Stimulated activated naive B cell treated with anti-CD40 and anti-IgM and Interleukin-4, amounts not matched to agents 10 μg/mL and 1 μg/mL and 100 μg/mL, for 72 hours (primary cell): ENCODE measurements at regions not wholly inside any gene's neighbourhood (a gene's known extent, or its start where the extent isn't known, plus 50 kb on each side); places are given as distances from the start of the nearest gene placed in this dataset.

Experiments
- ATAC-seq, 2 donors: fragments of 150-1000 bp; cut with Tn5 transposase; replicated peaks; 2 replicates each; pipeline ENCODE4 v1.10.0; 2021; ENCODE audit warnings: moderate library complexity in 1 of 2
- DNase-seq: peaks from one replicate; pipeline ENCODE4 v3.0.0; 2021
- H3K27ac Mint-ChIP-seq: one replicate; pipeline ENCODE4 v1.8.0; 2022; ENCODE audit warnings: mild to moderate bottlenecking, mixed read lengths
- H3K27me3 Mint-ChIP-seq, 2 donors: one replicate each; pipeline ENCODE4 v1.8.0; 2022; ENCODE audit warnings: mixed read lengths in 2 of 2
- H3K36me3 Mint-ChIP-seq, 2 donors: one replicate each; pipeline ENCODE4 v1.8.0; 2022; ENCODE audit warnings: mixed read lengths in 2 of 2, mild to moderate bottlenecking in 1 of 2
- H3K4me1 Mint-ChIP-seq, 2 donors: one replicate each; pipeline ENCODE4 v1.8.0; 2022; ENCODE audit warnings: mixed read lengths in 2 of 2, mild to moderate bottlenecking in 1 of 2
- H3K4me3 Mint-ChIP-seq, 2 donors: one replicate each; pipeline ENCODE4 v1.8.0; 2022; ENCODE audit warnings: mild to moderate bottlenecking in 2 of 2, mixed read lengths in 2 of 2, moderate library complexity in 1 of 2
- H3K9me3 Mint-ChIP-seq, 2 donors: one replicate each; pipeline ENCODE4 v1.8.0; 2022; ENCODE audit warnings: mixed read lengths in 2 of 2, mild to moderate bottlenecking in 1 of 2

GRCh38 chrX:69321789-69322188, 156.5 kb upstream of the PJA1 start:
- no peaks in the 10 kb centered on the region for H3K36me3 Mint-ChIP-seq
- ATAC-seq (no peak), DNase-seq (no peak)
- no peaks in the 10 kb centered on the region for H3K4me1 Mint-ChIP-seq
- H3K9me3 Mint-ChIP-seq, result no peaks in the 10 kb centered on the region
- H3K27ac Mint-ChIP-seq, result no peak overlapping the region
- H3K4me3 Mint-ChIP-seq, result no peak overlapping the region
- peaks cover 0 to 6% of the 10 kb centered on the region in 2 donors for H3K27me3 Mint-ChIP-seq

DNA sequence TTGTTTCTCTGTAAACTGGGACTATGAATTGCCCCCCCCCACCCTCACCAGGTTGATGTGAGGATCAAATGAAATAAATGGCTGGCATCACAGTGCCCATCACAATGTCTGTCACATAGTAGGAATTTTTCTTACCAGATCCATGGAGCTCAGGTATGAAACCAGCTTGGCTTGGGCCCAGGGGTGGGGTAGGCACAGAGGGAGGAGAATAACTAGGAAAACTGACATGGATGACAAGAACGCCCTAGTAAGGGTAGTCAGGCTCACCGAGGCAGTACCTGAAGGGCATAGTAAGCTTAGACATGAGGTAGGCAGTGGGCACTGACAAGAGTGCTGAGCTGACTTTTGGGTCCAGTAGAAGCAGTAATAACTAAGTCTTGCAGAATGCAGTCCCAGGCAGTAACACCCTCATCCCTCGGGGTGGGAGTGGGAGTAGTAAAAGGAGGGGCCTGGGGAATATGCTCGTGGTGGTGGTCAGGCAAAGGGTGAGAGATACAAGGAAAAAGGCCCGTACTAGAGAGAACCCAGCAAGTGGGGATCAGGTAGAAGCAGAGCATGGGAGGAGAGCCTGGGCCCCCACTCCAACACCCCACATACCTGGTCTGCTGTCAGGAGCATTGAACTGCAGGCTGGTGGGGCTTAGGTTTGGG, 155.9 kb upstream of the PJA1 start:
- H3K9me3 Mint-ChIP-seq, result no peaks in the 10 kb centered on the region
- ATAC-seq, result no peak
- no peak overlapping the region for H3K27ac Mint-ChIP-seq
- H3K27me3 Mint-ChIP-seq, result peaks cover 0 to 6% of the 10 kb centered on the region in 2 donors
- DNase-seq, result no peak
- no peak overlapping the region for H3K4me3 Mint-ChIP-seq
- no peaks in the 10 kb centered on the region for H3K4me1 Mint-ChIP-seq
- no peaks in the 10 kb centered on the region for H3K36me3 Mint-ChIP-seq

DNA sequence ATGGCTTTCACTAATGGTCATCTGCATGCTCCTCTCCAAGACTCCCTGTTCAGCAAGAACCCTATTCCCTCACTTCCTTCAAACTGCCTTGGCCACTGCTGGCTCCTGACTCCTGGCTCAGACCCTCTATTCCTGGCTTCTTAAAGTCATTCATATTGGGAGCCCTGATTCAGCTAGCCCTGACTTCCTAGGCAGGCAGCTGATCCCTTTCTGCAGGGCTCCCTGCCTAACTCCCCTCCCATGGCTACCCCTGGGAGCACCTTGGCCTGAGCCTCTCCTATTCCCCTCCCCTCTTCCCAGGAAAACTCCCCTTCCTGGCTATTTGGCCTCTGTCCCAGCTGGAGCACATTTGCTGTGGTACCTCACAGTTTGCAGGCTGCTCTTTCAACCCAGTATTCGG, 154.9 kb upstream of the PJA1 start:
- Mint-ChIP-seq H3K27me3 (peaks cover 0 to 6% of the 10 kb centered on the region in 2 donors), H3K4me3 (no peak overlapping the region), H3K36me3 (no peaks in the 10 kb centered on the region), H3K9me3 (no peaks in the 10 kb centered on the region), H3K4me1 (no peaks in the 10 kb centered on the region), H3K27ac (no peak overlapping the region)
- no peak for ATAC-seq
- DNase-seq, result no peak

GRCh38 chrX:69319376-69319775, 154.1 kb upstream of the PJA1 start:
- Mint-ChIP-seq H3K27me3 (peaks cover 0 to 10% of the 10 kb centered on the region in 2 donors), H3K9me3 (no peaks in the 10 kb centered on the region), H3K4me1 (no peaks in the 10 kb centered on the region), H3K27ac (no peak overlapping the region), H3K4me3 (no peak overlapping the region), H3K36me3 (no peaks in the 10 kb centered on the region)
- ATAC-seq, result no peak
- no peak for DNase-seq

DNA sequence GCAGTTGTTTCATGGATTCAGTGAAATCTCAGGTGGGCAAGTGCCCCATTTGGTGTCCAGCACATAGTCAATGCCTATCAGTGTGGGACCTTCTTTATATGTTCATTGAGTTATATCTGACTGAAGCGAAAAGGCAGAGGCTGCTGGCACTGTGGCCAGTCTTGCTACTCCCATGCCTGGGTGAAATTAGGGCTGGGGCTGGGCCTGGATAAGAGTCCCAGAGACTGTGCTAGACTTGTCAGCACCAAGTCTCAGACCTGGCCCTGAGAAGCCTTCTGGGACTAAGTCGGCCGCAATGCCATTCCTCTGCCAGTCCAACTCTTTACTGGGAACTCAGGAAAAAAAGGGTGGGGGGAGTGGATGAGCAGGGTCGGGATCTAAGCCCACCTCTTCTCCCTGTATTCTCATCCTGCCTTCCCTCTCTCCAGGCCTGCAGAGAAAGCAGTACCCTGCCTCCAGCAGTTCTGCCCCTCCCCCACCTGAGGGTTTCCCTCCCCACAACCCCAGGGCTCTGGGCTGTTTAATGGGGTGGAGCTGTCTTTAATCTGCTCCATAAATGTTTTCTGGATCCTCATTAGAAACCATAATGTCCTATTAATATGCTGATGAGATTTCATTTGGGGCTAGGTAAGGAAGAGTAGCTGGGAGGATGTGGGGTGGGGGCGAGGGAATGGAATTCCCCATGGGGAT, 153.5 kb upstream of the PJA1 start:
- Mint-ChIP-seq H3K9me3 (no peaks in the 10 kb centered on the region), H3K4me1 (no peaks in the 10 kb centered on the region), H3K36me3 (no peaks in the 10 kb centered on the region), H3K4me3 (no peak overlapping the region), H3K27me3 (peaks cover 0 to 10% of the 10 kb centered on the region in 2 donors), H3K27ac (no peak overlapping the region)
- DNase-seq, result no peak
- no peak for ATAC-seq

- Mint-ChIP-seq H3K4me3 (no peak overlapping the region), H3K4me1 (no peaks in the 10 kb centered on the region), H3K27me3 (peaks cover 0 to 10% of the 10 kb centered on the region in 2 donors), H3K36me3 (no peaks in the 10 kb centered on the region), H3K9me3 (no peaks in the 10 kb centered on the region), H3K27ac (no peak overlapping the region)
- DNase-seq, result no peak
- ATAC-seq, result no peak
Measured at GRCh38 chrX:69317721-69318120, 152.5 kb upstream of the PJA1 start.

DNA sequence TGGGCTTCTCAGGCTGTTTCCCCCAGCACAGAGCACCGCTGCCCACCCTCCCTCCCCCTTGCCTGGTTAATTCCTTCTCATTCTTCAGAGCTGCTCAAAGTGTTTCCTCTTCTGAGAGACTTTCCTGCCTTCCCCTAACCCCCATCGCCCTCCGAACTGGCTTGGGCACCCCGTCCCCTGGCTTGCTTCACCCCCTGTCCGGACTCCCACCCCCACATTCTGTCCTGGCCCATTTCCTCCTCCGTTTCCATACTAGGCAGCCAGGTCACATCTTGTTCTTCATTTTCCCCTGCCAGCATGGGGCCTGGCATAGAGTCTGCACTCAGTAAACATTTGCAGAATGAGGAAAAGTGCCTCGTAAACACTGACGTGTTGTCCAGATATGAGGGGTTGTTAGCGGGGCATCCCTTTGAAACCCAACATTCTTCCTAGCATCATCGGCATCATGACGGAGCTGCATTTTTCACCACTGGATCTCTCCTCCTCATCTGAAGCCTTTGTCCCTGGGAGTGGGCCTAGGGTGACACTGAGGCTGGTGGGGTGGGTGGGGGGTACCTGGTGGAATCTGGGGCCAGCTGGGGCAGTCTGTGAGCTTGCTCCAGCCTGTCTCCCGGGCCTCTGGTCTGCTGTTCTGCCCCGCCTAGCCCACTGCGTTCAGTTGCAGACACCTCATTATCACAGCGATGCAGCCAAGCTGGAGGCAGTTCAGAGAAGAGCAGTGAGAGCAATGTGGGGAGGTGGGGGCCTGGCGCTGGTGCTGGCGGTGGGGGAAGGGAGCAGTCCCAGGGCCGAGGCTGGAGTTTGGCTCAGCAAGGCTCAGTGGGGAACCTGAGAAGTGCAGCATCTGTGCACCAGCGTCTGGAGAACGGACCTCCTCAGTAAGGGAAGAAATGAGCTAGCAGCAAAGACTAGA, 149.4 kb upstream of the PJA1 start:
- Mint-ChIP-seq H3K4me1 (no peaks in the 10 kb centered on the region), H3K9me3 (no peaks in the 10 kb centered on the region), H3K27ac (no peak overlapping the region), H3K4me3 (no peak overlapping the region), H3K27me3 (peaks cover 0 to 4% of the 10 kb centered on the region in 2 donors), H3K36me3 (no peaks in the 10 kb centered on the region)
- DNase-seq, result no peak
- no peak for ATAC-seq

GRCh38 chrX:69313617-69314290, 148.5 kb upstream of the PJA1 start:
- ATAC-seq (no peak), DNase-seq (no peak)
- Mint-ChIP-seq H3K9me3 (no peaks in the 10 kb centered on the region), H3K4me3 (no peak overlapping the region), H3K27me3 (peaks cover 0 to 8% of the 10 kb centered on the region in 2 donors), H3K36me3 (no peaks in the 10 kb centered on the region), H3K27ac (no peak overlapping the region), H3K4me1 (no peaks in the 10 kb centered on the region)

DNA sequence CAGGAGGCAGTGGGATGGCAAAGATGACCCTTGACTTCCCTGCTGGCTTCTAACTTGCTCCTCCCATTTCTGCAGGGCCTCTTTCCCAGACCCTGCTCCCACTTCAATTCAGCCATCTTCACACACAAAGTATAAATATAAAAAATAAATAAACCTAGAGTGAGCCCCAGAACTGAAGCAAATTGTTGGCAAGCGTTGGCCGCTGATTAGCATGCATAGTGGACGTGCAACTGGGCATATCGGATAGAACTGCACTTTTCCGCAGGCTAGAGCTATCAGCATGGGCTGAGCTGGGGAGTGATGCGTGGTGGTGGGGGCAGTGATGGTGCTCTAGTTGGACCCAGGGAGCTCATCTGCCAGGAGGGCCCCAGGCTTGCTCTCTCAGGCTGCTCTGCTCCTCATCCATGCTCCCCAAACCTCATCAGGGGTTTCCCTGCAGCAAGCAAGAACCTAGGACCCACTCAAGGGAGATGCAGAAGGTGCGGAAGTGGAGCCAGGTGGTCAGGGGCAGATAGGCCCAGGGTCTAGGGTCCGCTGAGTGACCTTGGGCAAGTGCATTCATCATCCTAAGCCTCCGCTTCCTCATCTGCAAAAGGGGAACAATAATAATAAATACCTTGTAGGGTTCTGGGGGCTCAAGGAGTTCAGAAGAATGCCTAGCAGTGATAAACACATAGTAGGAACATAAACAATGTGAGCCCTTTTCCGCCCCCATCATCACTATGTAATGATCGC, 146.8 kb upstream of the PJA1 start:
- Mint-ChIP-seq H3K27ac (no peak overlapping the region), H3K4me1 (no peaks in the 10 kb centered on the region), H3K36me3 (no peaks in the 10 kb centered on the region), H3K9me3 (no peaks in the 10 kb centered on the region), H3K27me3 (peaks cover 0 to 9% of the 10 kb centered on the region in 2 donors), H3K4me3 (no peak overlapping the region)
- ATAC-seq (no peak), DNase-seq (no peak)

- H3K27ac Mint-ChIP-seq, result no peak overlapping the region
- H3K9me3 Mint-ChIP-seq, result no peaks in the 10 kb centered on the region
- ATAC-seq (no peak), DNase-seq (no peak)
- H3K4me1 Mint-ChIP-seq, result no peaks in the 10 kb centered on the region
- peaks cover 11 to 15% of the 10 kb centered on the region in 2 donors for H3K27me3 Mint-ChIP-seq
- no peak overlapping the region for H3K4me3 Mint-ChIP-seq
- no peaks in the 10 kb centered on the region for H3K36me3 Mint-ChIP-seq
Measured at GRCh38 chrX:69309074-69309792, 144.0 kb upstream of the PJA1 start.

DNA sequence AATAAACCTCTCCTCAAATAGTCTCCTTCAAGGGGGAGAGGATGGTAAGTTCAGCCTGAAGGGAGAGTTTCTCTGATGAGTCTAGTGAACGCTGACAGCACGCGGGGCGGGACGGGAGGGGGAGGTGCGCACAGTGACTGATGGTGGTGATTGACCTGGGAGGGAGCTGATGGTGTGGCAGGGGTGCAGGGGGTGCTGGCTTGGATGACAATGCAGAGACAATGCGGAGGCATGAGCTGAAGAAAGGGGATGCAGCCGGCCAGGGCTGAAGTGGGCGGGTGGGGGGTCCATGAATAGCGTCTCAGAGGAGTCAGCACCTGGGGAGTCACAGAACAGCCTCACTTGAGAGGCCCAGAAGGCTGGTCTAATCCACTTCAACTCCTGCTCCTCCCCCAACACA, 142.5 kb upstream of the PJA1 start:
- ATAC-seq, result no peak
- H3K27me3 Mint-ChIP-seq, result peaks cover 16 to 24% of the 10 kb centered on the region in 2 donors
- no peak for DNase-seq
- H3K9me3 Mint-ChIP-seq, result no peaks in the 10 kb centered on the region
- H3K4me3 Mint-ChIP-seq, result no peak overlapping the region
- no peaks in the 10 kb centered on the region for H3K4me1 Mint-ChIP-seq
- H3K27ac Mint-ChIP-seq, result no peak overlapping the region
- no peaks in the 10 kb centered on the region for H3K36me3 Mint-ChIP-seq

DNA sequence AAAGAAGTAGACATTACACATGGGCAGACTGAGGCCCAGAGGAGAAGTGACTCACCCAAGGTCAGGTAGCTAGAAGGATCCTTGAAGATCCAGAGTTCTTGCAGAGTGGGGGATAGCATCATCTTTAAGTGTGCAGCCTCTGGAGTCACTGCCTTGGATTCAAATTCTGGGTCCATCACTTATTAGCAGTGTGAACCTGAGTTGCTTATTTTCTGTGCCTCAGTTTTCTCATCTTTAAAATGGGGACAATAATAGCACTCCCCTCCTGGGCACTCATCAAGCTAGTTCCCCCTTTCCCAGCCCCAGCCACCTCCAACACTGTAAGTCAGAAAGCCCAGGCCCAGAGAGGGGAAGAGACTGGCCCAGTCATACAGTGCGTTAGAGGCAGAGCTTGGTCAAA, 141.8 kb upstream of the PJA1 start:
- ATAC-seq (no peak), DNase-seq (no peak)
- Mint-ChIP-seq H3K27ac (no peak overlapping the region), H3K4me1 (no peaks in the 10 kb centered on the region), H3K27me3 (peaks cover 22 to 30% of the 10 kb centered on the region in 2 donors), H3K36me3 (no peaks in the 10 kb centered on the region), H3K9me3 (no peaks in the 10 kb centered on the region), H3K4me3 (no peak overlapping the region)

GRCh38 chrX:69306063-69306404, 140.8 kb upstream of the PJA1 start:
- no peak overlapping the region for H3K4me3 Mint-ChIP-seq
- H3K36me3 Mint-ChIP-seq, result no peaks in the 10 kb centered on the region
- H3K4me1 Mint-ChIP-seq, result no peaks in the 10 kb centered on the region
- ATAC-seq, result no peak
- H3K27me3 Mint-ChIP-seq, result peaks cover 22 to 35% of the 10 kb centered on the region in 2 donors
- no peak overlapping the region for H3K27ac Mint-ChIP-seq
- H3K9me3 Mint-ChIP-seq, result no peaks in the 10 kb centered on the region
- no peak for DNase-seq
